WTC11 (cell line): ENCODE measurements at regions not wholly inside any gene's neighbourhood (a gene's known extent, or its start where the extent isn't known, plus 50 kb on each side); places are given as distances from the start of the nearest gene placed in this dataset.

ENCODE experiments used
- ATAC-seq: fragments of 200-7000 bp; cut with Tn5 transposase; 2 replicates; pipeline ENCODE4 v1.10.0; 2021; ENCODE audit warnings: mild to moderate bottlenecking, moderate library complexity
- CTCF ChIA-PET: fragments of 300-600 bp; sonication (Branson Sonifier 250); formaldehyde crosslinking; loops from one replicate; lab custom pipeline; 2021; ENCODE audit warnings: antibody characterized with exemption; lab: Charles Lee
- POLR2A ChIA-PET: fragments of 350-600 bp; sonication (Branson Sonifier 250); formaldehyde crosslinking; loops from one replicate; lab custom pipeline; 2021; ENCODE audit warnings: antibody characterized with exemption; lab: Charles Lee
- DNase-seq: peaks from one replicate; pipeline ENCODE4 v3.0.0; 2021; ENCODE audit warnings: low spot score
- H3K27ac Mint-ChIP-seq: 2 replicates; pipeline ENCODE4 v1.8.0; 2021; ENCODE audit warnings: mixed read lengths
- H3K27me3 Mint-ChIP-seq: 2 replicates; pipeline ENCODE4 v1.8.0; 2021; ENCODE audit warnings: low read depth, mild to moderate bottlenecking, moderate library complexity, mixed read lengths
- H3K36me3 Mint-ChIP-seq: 2 replicates; pipeline ENCODE4 v1.8.0; 2021; ENCODE audit warnings: mixed read lengths
- H3K4me1 Mint-ChIP-seq: 2 replicates; pipeline ENCODE4 v1.8.0; 2022; ENCODE audit warnings: mixed read lengths
- H3K4me3 Mint-ChIP-seq: 2 replicates; pipeline ENCODE4 v1.8.0; 2021; ENCODE audit warnings: mild to moderate bottlenecking, moderate library complexity, mixed read lengths
- H3K9me3 Mint-ChIP-seq: 2 replicates; pipeline ENCODE4 v1.8.0; 2021; ENCODE audit warnings: mixed read lengths
- AR ChIP-seq: fragments of 250-450 bp; sonication (Bioruptor Pico); IDR thresholded peaks from 2 replicates; pipeline ENCODE4 v1.9.0; 2021; ENCODE audit warnings: mild to moderate bottlenecking
- ARID4B ChIP-seq: sonication (generic); formaldehyde crosslinking; IDR thresholded peaks from 2 replicates; pipeline ENCODE4 v1.8.0; 2023; ENCODE audit warnings: missing genetic modification reagents, mild to moderate bottlenecking, borderline replicate concordance
- CDX4 ChIP-seq: fragments of 250-450 bp; sonication (Bioruptor Pico); IDR thresholded peaks from 2 replicates; pipeline ENCODE4 v1.9.0; 2021; ENCODE audit warnings: moderate library complexity, mild to moderate bottlenecking, inconsistent platforms, borderline replicate concordance
- CREB1 ChIP-seq: sonication (generic); formaldehyde crosslinking; IDR thresholded peaks from 2 replicates; pipeline ENCODE4 v1.8.0; 2023; ENCODE audit warnings: mild to moderate bottlenecking, missing genetic modification reagents
- E2F1 ChIP-seq: sonication (generic); formaldehyde crosslinking; IDR thresholded peaks from 2 replicates; pipeline ENCODE4 v1.8.0; 2022; ENCODE audit warnings: mild to moderate bottlenecking, missing genetic modification reagents
- E2F4 ChIP-seq: sonication (generic); formaldehyde crosslinking; IDR thresholded peaks from 2 replicates; pipeline ENCODE4 v1.8.1; 2022; ENCODE audit warnings: low read depth, mild to moderate bottlenecking, moderate library complexity, missing genetic modification reagents, borderline replicate concordance
- E2F5 ChIP-seq: sonication (generic); formaldehyde crosslinking; IDR thresholded peaks from 2 replicates; pipeline ENCODE4 v1.8.1; 2022; ENCODE audit warnings: mild to moderate bottlenecking, moderate library complexity, missing genetic modification reagents
- ESRRA ChIP-seq: sonication (generic); formaldehyde crosslinking; IDR thresholded peaks from 2 replicates; pipeline ENCODE4 v1.8.1; 2022; ENCODE audit warnings: mild to moderate bottlenecking, missing genetic modification reagents, borderline replicate concordance
- GABPB1 ChIP-seq: sonication (generic); formaldehyde crosslinking; IDR thresholded peaks from 2 replicates; pipeline ENCODE4 v1.8.1; 2023; ENCODE audit warnings: mild to moderate bottlenecking, missing genetic modification reagents
- MXD4 ChIP-seq: fragments of 250-450 bp; sonication (Bioruptor Pico); IDR thresholded peaks from 2 replicates; pipeline ENCODE4 v1.8.0; 2021; ENCODE audit warnings: mild to moderate bottlenecking, moderate library complexity, borderline replicate concordance
- MYBL2 ChIP-seq: sonication (generic); formaldehyde crosslinking; IDR thresholded peaks from 2 replicates; pipeline ENCODE4 v1.8.1; 2023; ENCODE audit warnings: mild to moderate bottlenecking, moderate library complexity, missing genetic modification reagents
- NR2C2 ChIP-seq: sonication (generic); formaldehyde crosslinking; IDR thresholded peaks from 2 replicates; pipeline ENCODE4 v1.8.0; 2022; ENCODE audit warnings: mild to moderate bottlenecking, missing genetic modification reagents
- PRRX2 ChIP-seq: fragments of 250-450 bp; sonication (Bioruptor Pico); IDR thresholded peaks from 2 replicates; pipeline ENCODE4 v1.8.0; 2021; ENCODE audit warnings: mild to moderate bottlenecking
- SMAD4 ChIP-seq: sonication (generic); formaldehyde crosslinking; IDR thresholded peaks from 2 replicates; pipeline ENCODE4 v1.8.0; 2022; ENCODE audit warnings: mild to moderate bottlenecking, missing genetic modification reagents
- SP1 ChIP-seq: sonication (generic); formaldehyde crosslinking; conservative IDR thresholded peaks from 2 replicates; pipeline ENCODE4 v1.8.1; 2022; ENCODE audit warnings: missing genetic modification reagents
- USF1 ChIP-seq: sonication (generic); formaldehyde crosslinking; IDR thresholded peaks from 2 replicates; pipeline ENCODE4 v1.8.0; 2022; ENCODE audit warnings: mild to moderate bottlenecking, missing genetic modification reagents
- USF2 ChIP-seq: sonication (generic); formaldehyde crosslinking; IDR thresholded peaks from 2 replicates; pipeline ENCODE4 v1.8.1; 2023; ENCODE audit warnings: mild to moderate bottlenecking, missing genetic modification reagents, moderate library complexity
- ZNF396 ChIP-seq: fragments of 250-450 bp; sonication (Bioruptor Pico); IDR thresholded peaks from 2 replicates; pipeline ENCODE4 v1.8.0; 2021; ENCODE audit warnings: mild to moderate bottlenecking, moderate library complexity, borderline replicate concordance
- ZNF423 ChIP-seq: fragments of 250-450 bp; sonication (Bioruptor Pico); IDR thresholded peaks from 2 replicates; pipeline ENCODE4 v2.1.2; 2022; ENCODE audit warnings: mild to moderate bottlenecking, moderate library complexity
- ZSCAN18 ChIP-seq: fragments of 250-450 bp; sonication (Bioruptor Pico); IDR thresholded peaks from 2 replicates; pipeline ENCODE4 v2.1.2; 2022; ENCODE audit warnings: mild to moderate bottlenecking, moderate library complexity

- ATAC-seq (peak; percentile 88), DNase-seq (peak; percentile 73)
- Mint-ChIP-seq H3K9me3 (peaks cover 19% of the 10 kb centered on the region), H3K4me1 (peaks cover 66% of the 10 kb centered on the region), H3K27ac (peak overlapping the region; percentile 96), H3K27me3 (no peaks in the 10 kb centered on the region; the same call in 1 of the 2 replicates), H3K36me3 (peaks cover 17% of the 10 kb centered on the region; the same call in 1 of the 2 replicates), H3K4me3 (peak overlapping the region; percentile 30)
- ChIA-PET POLR2A (no interaction called here), CTCF (interaction anchor here (0.8 to 1.2 kb wide), 2 partner anchors 39 to 505 kb away, joined by 3 read pairs; no protein-coding TSS in a partner anchor)
- TF ChIP-seq ZSCAN18 (CRISPR knock-in tag) (no peak), CDX4 (CRISPR knock-in tag) (no peak), SP1 (CRISPR knock-in tag) (peak; percentile 60; the same call in 1 of the 2 replicates), E2F5 (CRISPR knock-in tag) (0 out of 2 replicates have a peak, but pooled peaks have one; percentile 50), MXD4 (no peak), MYBL2 (no peak), SMAD4 (CRISPR knock-in tag) (no peak), ARID4B (CRISPR knock-in tag) (peak; percentile 51; the same call in 1 of the 2 replicates), NR2C2 (CRISPR knock-in tag) (no peak), E2F1 (CRISPR knock-in tag) (no peak), E2F4 (no peak), ZNF423 (CRISPR knock-in tag) (peak; percentile 90), ZNF396 (no peak), USF2 (CRISPR knock-in tag) (no peak), USF1 (CRISPR knock-in tag) (no peak), GABPB1 (CRISPR knock-in tag) (no peak), AR (CRISPR knock-in tag) (no peak), CREB1 (CRISPR knock-in tag) (no peak), PRRX2 (no peak), ESRRA (no peak)
These were observed 1056.0 kb upstream of the SLIT2 start for GRCh38 chr4:19195696-19196095.
